GM13977 (cell line): ENCODE measurements at regions not wholly inside any gene's neighbourhood (a gene's known extent, or its start where the extent isn't known, plus 50 kb on each side); places are given as distances from the start of the nearest gene placed in this dataset.

ENCODE experiments used
- DNase-seq: peaks from one replicate; pipeline ENCODE4 v3.0.0; 2012; ENCODE audit warnings: low spot score
- in situ Hi-C: fragments of 300-500 bp; cut with MboI; formaldehyde crosslinking; loops from one replicate; pipeline ENCODE4 v1.12.0; 2022; ENCODE audit warnings: low sequenced_read_pairs, low pct_unique_long_range_greater_than_20kb, mixed read lengths, inconsistent platforms; ENCODE audit not compliant: unreplicated experiment
- TF ChIP-seq, protein P1 (sequence below): IDR thresholded peaks from 2 replicates; pipeline ENCODE4 v1.5.1; 2012; ENCODE audit warnings: mild to moderate bottlenecking, control low read depth; ENCODE audit not compliant: insufficient read depth; ENCODE audit errors: extremely low read depth, missing control alignments

DNA sequence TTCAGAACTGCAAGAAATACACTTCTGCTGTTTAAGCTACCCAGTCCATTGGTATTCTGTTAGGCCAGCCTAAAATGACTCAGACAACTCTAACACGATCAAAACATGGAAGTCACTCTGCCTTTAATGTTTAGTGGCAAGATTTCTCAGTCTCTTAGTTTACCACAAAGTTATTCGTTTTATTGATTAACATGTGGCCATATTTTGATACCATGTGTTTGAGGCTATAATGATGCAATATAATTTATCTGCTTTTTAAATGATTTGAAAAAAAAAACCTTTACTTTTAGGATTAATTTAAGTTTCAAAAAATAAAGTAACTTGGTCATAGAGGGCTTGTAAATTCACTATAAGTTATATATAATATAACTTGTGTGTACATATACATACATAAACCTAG lies 223.4 kb downstream of the SPRY2 start:
- TF ChIP-seq, protein P1, sequence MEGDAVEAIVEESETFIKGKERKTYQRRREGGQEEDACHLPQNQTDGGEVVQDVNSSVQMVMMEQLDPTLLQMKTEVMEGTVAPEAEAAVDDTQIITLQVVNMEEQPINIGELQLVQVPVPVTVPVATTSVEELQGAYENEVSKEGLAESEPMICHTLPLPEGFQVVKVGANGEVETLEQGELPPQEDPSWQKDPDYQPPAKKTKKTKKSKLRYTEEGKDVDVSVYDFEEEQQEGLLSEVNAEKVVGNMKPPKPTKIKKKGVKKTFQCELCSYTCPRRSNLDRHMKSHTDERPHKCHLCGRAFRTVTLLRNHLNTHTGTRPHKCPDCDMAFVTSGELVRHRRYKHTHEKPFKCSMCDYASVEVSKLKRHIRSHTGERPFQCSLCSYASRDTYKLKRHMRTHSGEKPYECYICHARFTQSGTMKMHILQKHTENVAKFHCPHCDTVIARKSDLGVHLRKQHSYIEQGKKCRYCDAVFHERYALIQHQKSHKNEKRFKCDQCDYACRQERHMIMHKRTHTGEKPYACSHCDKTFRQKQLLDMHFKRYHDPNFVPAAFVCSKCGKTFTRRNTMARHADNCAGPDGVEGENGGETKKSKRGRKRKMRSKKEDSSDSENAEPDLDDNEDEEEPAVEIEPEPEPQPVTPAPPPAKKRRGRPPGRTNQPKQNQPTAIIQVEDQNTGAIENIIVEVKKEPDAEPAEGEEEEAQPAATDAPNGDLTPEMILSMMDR, result no peak
- DNase-seq, result no peak
- in situ Hi-C loops, result no loop called here

DNA sequence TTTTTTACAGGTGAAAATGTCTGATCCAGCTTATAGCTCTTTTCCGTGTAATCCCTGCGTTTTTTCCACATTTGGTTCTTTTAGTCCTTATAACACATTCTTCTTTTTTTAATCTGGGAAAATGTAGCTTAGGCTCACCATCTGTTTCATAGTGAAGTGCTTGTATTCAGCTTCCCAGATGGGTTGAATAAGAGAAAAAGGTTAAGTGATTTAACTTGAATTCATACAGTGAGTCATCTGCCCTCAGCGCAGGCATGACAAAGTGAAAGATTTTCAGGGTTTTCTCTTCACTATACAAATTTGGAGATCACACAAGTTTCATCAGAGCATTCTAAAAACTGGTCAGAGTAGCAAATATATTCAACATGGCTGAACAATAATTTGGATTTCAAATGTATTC lies 224.8 kb downstream of the SPRY2 start:
- DNase-seq, result no peak
- in situ Hi-C loops, result no loop called here
- TF ChIP-seq, protein P1, result no peak

DNA sequence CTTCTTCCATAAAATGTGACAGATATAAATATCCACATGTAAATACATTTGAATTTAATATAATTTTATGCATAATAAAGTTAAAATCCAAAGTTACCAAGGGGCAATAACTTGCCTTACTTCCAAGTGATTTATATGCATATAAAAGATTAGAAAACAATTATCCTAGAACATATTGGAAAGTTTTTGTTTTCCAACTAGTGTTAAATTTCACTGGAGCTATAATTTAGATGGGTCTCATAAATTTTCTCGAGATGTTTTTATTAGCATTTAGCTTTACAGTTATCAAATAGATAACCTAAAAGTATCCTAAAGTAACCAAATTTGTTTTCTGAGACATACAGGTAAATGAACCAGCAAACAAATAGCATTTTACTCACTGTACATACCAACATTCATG lies 225.3 kb downstream of the SPRY2 start:
- in situ Hi-C loops, result no loop called here
- TF ChIP-seq, protein P1, result no peak
- DNase-seq, result no peak

DNA sequence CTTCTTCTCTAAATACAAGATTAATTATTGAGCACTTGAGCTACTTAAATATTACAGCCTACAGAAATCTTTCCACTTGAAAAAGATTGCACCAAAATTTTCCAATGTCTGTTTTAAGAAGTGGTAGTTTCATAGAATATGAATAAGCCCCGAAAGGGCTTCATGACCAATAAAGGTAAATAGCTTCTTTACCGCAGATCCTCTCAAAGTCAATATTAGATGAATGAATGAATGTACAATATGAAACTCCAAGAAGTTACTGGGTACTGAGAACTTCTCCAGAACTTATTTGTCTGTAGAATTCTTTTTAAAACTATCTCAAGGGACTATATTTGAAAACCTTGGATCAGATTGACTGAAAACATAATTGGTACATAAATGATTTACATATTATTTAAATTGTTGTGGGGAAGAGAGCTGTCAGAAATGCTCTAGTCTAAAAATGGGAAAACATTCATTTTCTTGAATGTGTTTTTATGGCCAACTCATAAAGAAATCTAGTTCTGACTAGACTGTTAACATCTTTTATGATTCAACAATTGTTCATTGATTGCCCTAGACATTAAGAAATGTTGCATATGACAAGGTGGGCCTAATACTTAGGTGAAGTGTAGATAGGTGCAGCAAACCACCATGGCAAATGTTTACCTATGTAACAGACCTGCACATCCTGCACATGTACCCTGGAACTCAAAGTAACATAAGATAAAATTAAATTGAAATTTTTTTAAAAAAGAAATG lies 227.0 kb downstream of the SPRY2 start:
- DNase-seq, result no peak
- in situ Hi-C loops, result no loop called here
- TF ChIP-seq, protein P1, result no peak

DNA sequence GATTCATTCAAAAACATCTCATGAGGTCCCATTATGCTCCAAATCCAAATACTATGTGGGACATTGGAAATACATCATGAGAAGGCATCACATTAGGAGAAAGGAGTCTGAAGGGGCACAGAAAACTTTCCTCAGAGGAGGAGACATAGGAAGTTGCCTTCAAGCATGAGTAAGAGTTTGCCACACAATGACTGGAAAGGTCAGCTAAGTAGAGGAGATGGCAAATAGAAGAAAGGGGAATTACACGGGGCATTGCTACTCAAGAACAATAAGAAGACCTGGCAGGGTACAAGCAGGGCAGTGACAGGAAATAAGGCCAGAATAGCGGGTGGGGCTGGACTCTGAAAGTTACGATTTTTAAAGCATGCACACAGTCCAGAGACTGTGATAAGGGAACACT lies 231.6 kb downstream of the SPRY2 start:
- DNase-seq, result no peak
- in situ Hi-C loops, result no loop called here
- TF ChIP-seq, protein P1, result no peak

DNA sequence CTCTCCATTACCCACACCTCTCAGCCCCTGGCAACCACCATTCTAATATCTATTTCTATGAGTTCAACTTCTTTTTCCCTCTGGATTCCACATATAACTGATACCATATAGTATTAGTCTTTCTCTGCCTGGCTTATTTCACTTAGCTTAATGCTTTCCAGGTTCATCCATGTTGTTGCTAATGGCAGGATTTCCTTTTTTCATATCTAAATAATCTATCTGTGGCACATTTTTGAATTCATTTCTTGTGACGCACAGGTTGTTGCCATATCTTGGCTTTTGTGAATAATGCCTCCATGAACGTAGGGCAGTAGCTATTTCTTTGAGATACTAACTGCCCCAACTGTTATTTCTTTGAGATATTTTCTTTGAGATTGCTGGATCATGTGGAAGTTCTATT lies 235.6 kb downstream of the SPRY2 start:
- in situ Hi-C loops, result no loop called here
- TF ChIP-seq, protein P1, result no peak
- no peak for DNase-seq
